ENCODE measurements at regions not wholly inside any gene's neighbourhood (a gene's known extent, or its start where the extent isn't known, plus 50 kb on each side); places are given as distances from the start of the nearest gene placed in this dataset.

DNA sequence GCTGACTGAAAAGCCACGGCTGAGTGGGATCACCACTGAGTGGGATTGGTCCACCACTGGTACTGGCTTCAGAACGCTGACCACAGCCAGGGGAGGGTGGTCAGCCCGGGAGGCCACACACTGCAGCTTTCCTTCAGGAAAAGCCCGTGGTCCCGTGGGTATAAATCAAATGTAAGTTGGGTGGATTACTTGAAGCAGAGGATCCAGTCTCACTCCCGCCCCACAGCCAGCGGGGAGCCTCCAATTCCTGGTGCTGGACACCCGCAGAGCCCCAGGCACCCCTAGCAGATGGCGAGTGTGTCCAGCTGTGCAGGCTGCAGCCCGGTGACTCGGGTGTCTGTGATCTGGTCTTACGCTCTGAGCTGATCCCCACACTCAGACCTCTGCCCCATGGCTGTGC lies 231.1 kb upstream of the ZNF32 start:
- H3K27me3 Mint-ChIP-seq: peaks cover 16% of the 10 kb centered on the region
- no peaks in the 10 kb centered on the region for H3K9me3 ChIP-seq (ENCODE audit: control insufficient read depth, low read length, poor library complexity, severe bottlenecking)
- H3K4me3 Mint-ChIP-seq: no peak overlapping the region
- ATAC-seq (no peak), DNase-seq (no peak)
- H3K36me3 Mint-ChIP-seq (ENCODE audit: low read depth): peaks cover 2% of the 10 kb centered on the region
- H3K27ac Mint-ChIP-seq: no peak overlapping the region
- H3K4me1 Mint-ChIP-seq: no peaks in the 10 kb centered on the region

DNA sequence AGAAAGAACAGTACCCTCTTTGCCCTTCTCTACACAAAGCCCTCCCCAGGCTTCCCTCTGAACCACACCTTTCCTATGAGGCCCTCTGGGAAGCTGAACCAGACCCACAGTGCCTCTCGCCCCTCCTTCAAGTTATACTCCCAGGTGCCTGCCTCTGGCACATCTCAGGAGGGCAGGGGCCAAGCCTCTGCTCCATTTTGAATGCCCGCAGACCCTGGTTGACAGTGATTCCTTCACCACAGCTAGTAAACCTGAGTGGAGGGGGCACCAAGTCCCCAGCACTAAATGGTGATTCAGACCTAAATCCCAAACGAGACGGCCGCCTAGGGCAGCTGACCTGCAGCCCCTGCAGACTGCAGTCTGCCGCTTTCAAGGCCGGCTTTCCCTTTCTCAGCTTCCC lies 230.5 kb upstream of the ZNF32 start:
- peaks cover 16% of the 10 kb centered on the region for H3K27me3 Mint-ChIP-seq
- no peak for ATAC-seq
- H3K27ac Mint-ChIP-seq: no peak overlapping the region
- no peaks in the 10 kb centered on the region for H3K9me3 ChIP-seq (ENCODE audit: control insufficient read depth, low read length, poor library complexity, severe bottlenecking)
- H3K36me3 Mint-ChIP-seq (ENCODE audit: low read depth): peaks cover 2% of the 10 kb centered on the region
- DNase-seq: no peak
- no peaks in the 10 kb centered on the region for H3K4me1 Mint-ChIP-seq
- H3K4me3 Mint-ChIP-seq: no peak overlapping the region

DNA sequence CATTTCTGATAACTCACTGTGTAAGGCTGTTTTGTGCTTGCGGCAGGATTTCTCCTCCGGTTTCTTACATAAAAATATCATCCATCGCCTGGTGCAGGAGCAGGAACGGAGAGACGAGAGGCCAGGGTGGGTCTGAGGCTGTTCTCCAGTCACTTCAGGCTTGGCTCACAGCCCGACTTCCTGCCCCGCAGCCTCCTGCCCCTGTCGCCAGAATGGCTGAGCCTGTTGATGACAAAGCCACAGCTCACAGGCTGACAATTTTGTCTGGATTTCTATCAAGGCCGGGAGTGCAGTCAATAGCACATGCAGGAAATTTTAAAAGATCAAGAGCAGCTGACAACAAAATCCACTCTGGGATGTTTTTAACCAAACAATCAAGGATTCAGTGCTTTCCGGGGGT lies 229.7 kb upstream of the ZNF32 start:
- Mint-ChIP-seq H3K27ac (no peak overlapping the region), H3K4me1 (no peaks in the 10 kb centered on the region), H3K4me3 (no peak overlapping the region), H3K27me3 (peaks cover 14% of the 10 kb centered on the region), H3K36me3 (ENCODE audit: low read depth) (peaks cover 2% of the 10 kb centered on the region)
- H3K9me3 ChIP-seq (ENCODE audit: control insufficient read depth, low read length, poor library complexity, severe bottlenecking): no peaks in the 10 kb centered on the region
- ATAC-seq (no peak), DNase-seq (no peak)

DNA sequence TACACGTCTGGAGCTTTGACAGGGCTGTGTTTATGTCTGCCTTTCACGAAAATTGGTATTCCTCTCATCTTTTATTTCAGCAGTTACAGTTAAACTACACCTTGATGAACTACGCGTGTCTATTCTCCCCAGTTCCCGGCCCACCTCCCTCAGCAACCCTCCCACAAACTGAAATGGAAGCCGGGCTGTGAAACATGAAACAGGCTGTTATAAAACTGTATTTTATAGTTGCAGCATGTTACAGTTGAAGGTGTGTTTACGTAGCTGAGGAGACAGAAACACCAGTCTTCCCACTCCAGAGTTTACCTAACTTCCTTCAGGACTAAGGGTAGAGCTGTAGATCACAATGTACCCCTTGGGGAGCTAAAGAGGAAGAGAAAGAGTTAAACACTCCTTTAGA lies 228.3 kb upstream of the ZNF32 start:
- DNase-seq (no peak), ATAC-seq (no peak)
- H3K36me3 Mint-ChIP-seq (ENCODE audit: low read depth): peaks cover 2% of the 10 kb centered on the region
- H3K27ac Mint-ChIP-seq: no peak overlapping the region
- H3K4me3 Mint-ChIP-seq: no peak overlapping the region
- peaks cover 8% of the 10 kb centered on the region for H3K27me3 Mint-ChIP-seq
- H3K4me1 Mint-ChIP-seq: peaks cover 2% of the 10 kb centered on the region
- H3K9me3 ChIP-seq (ENCODE audit: control insufficient read depth, low read length, poor library complexity, severe bottlenecking): no peaks in the 10 kb centered on the region

- Mint-ChIP-seq H3K27ac (no peak overlapping the region), H3K4me3 (no peak overlapping the region), H3K4me1 (peaks cover 2% of the 10 kb centered on the region), H3K27me3 (peaks cover 8% of the 10 kb centered on the region), H3K36me3 (ENCODE audit: low read depth) (peaks cover 2% of the 10 kb centered on the region)
- no peak for ATAC-seq
- no peak for DNase-seq
- no peaks in the 10 kb centered on the region for H3K9me3 ChIP-seq (ENCODE audit: control insufficient read depth, low read length, poor library complexity, severe bottlenecking)
Measured at GRCh38 chr10:43874984-43875383, 226.3 kb upstream of the ZNF32 start.

DNA sequence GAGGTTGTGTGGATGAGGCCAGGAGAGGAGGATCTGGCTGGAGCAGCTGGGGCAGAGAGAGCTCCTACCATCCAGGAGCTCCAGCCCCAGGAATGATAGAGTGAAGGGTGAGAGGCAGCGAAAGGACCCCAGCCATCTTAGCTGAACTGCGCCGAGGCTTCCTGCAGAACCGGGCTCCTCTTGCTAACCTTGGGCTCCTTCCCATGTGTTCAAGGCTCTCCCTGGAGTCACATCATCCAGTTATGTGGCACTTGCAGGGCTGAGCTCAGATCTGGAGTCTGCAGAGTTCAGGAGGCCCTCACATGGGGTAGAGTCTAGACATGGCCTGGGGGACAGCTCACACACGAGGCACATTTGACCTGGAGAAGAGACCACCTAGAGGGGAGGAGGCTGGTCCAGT lies 225.0 kb upstream of the ZNF32 start:
- H3K4me1 Mint-ChIP-seq: peaks cover 2% of the 10 kb centered on the region
- no peak for ATAC-seq
- DNase-seq: no peak
- peaks cover 8% of the 10 kb centered on the region for H3K27me3 Mint-ChIP-seq
- H3K36me3 Mint-ChIP-seq (ENCODE audit: low read depth): peaks cover 2% of the 10 kb centered on the region
- H3K9me3 ChIP-seq (ENCODE audit: control insufficient read depth, low read length, poor library complexity, severe bottlenecking): no peaks in the 10 kb centered on the region
- H3K27ac Mint-ChIP-seq: no peak overlapping the region
- H3K4me3 Mint-ChIP-seq: no peak overlapping the region

- Mint-ChIP-seq H3K4me1 (peaks cover 2% of the 10 kb centered on the region), H3K27me3 (no peaks in the 10 kb centered on the region), H3K27ac (peak overlapping the region; percentile 5), H3K4me3 (no peak overlapping the region), H3K36me3 (ENCODE audit: low read depth) (no peaks in the 10 kb centered on the region)
- H3K9me3 ChIP-seq (ENCODE audit: control insufficient read depth, low read length, poor library complexity, severe bottlenecking): no peaks in the 10 kb centered on the region
- no peak for DNase-seq
- ATAC-seq: no peak
Measured at GRCh38 chr10:43872644-43873043, 224.0 kb upstream of the ZNF32 start.

- no peaks in the 10 kb centered on the region for H3K9me3 ChIP-seq (ENCODE audit: control insufficient read depth, low read length, poor library complexity, severe bottlenecking)
- no peaks in the 10 kb centered on the region for H3K36me3 Mint-ChIP-seq (ENCODE audit: low read depth)
- no peak for DNase-seq
- no peak overlapping the region for H3K4me3 Mint-ChIP-seq
- no peak for ATAC-seq
- no peak overlapping the region for H3K27ac Mint-ChIP-seq
- peaks cover 2% of the 10 kb centered on the region for H3K4me1 Mint-ChIP-seq
- peaks cover under 1% of the 10 kb centered on the region for H3K27me3 Mint-ChIP-seq
Measured at GRCh38 chr10:43871545-43871944, 222.9 kb upstream of the ZNF32 start.

DNA sequence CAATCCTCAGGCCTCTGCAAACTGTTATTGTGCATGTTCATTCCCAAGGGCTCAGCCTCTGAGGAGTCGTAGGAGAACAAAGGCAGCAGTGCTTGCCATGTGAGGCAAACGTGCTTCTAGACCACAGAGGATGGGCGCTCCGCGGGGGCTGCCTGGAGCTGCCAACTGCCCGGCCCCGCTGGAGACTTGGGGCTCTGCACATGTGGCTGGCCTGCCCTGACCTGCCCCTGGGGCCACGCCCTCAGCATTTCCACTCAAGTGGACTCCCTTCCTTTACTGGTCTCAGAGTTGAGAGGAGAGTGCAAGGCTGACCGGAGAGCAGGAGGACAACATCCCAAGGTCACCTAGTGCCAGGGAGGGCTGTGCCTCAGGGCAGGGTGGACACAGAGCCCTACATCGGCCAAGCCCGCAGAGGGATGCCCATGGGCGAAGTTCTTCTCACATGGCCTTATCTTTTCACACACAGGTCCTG lies 222.3 kb upstream of the ZNF32 start:
- ATAC-seq (no peak), DNase-seq (no peak)
- H3K4me1 Mint-ChIP-seq: peaks cover 3% of the 10 kb centered on the region
- H3K36me3 Mint-ChIP-seq (ENCODE audit: low read depth): peaks cover 3% of the 10 kb centered on the region
- no peak overlapping the region for H3K4me3 Mint-ChIP-seq
- H3K27me3 Mint-ChIP-seq: peaks cover 5% of the 10 kb centered on the region
- no peaks in the 10 kb centered on the region for H3K9me3 ChIP-seq (ENCODE audit: control insufficient read depth, low read length, poor library complexity, severe bottlenecking)
- H3K27ac Mint-ChIP-seq: no peak overlapping the region

- peaks cover 5% of the 10 kb centered on the region for H3K4me1 Mint-ChIP-seq
- no peak overlapping the region for H3K27ac Mint-ChIP-seq
- no peak overlapping the region for H3K4me3 Mint-ChIP-seq
- peaks cover 4% of the 10 kb centered on the region for H3K36me3 Mint-ChIP-seq (ENCODE audit: low read depth)
- ATAC-seq (no peak), DNase-seq (no peak)
- H3K27me3 Mint-ChIP-seq: peaks cover 12% of the 10 kb centered on the region
- no peaks in the 10 kb centered on the region for H3K9me3 ChIP-seq (ENCODE audit: control insufficient read depth, low read length, poor library complexity, severe bottlenecking)
Measured at GRCh38 chr10:43869669-43870322, 221.1 kb upstream of the ZNF32 start.

GRCh38 chr10:43868952-43869351 lies 220.3 kb upstream of the ZNF32 start:
- Mint-ChIP-seq H3K4me3 (no peak overlapping the region), H3K4me1 (peaks cover 5% of the 10 kb centered on the region), H3K36me3 (ENCODE audit: low read depth) (peaks cover 4% of the 10 kb centered on the region), H3K27ac (no peak overlapping the region), H3K27me3 (peaks cover 12% of the 10 kb centered on the region)
- no peak for ATAC-seq
- H3K9me3 ChIP-seq (ENCODE audit: control insufficient read depth, low read length, poor library complexity, severe bottlenecking): no peaks in the 10 kb centered on the region
- no peak for DNase-seq

DNA sequence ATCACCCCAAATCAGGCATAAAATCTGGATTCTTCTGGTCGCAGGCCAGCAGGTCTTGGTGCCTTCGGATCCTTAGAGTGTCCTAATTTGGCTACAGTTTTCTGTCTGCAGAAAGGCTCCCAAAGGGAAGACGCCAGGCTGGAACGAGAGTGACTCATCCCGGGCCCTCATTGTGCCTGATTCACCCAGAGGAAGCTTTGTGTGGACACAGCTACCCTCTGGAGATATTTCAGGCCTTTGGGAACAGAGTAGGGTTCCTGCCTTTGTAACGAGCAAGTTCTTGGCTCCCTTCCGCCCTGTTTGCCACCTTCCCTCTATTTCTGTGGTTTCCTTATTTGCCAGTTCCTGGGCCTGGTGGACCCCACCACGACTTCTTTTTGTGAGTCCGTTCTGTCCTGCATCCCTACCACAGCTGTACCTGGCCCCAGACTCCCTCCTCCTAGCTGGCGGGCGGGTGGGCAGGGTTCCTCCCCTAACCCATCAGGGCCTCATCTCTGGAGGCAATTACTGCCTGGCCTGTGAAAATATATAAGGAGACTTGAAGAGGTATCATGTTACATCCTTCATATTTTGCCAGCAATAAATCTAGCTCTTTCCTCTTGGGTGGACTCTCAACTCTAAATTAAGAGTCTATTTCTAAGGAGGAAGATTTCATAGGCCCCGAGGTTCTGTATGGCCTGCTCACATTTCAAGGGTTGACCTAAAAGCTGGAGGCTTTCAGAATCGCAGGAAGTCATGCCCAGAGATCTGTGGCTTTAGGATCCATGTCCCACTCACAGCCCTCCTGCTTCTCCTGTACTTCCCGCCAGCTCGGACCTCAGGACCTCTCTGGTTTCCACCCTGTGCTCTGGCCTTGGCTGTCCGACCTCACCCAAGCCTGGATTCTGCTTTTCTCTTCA lies 219.2 kb upstream of the ZNF32 start:
- H3K27ac Mint-ChIP-seq: no peak overlapping the region
- no peak overlapping the region for H3K4me3 Mint-ChIP-seq
- H3K9me3 ChIP-seq (ENCODE audit: control insufficient read depth, low read length, poor library complexity, severe bottlenecking): no peaks in the 10 kb centered on the region
- DNase-seq: no peak
- H3K4me1 Mint-ChIP-seq: peaks cover 5% of the 10 kb centered on the region
- peaks cover 4% of the 10 kb centered on the region for H3K36me3 Mint-ChIP-seq (ENCODE audit: low read depth)
- ATAC-seq: no peak
- peaks cover 12% of the 10 kb centered on the region for H3K27me3 Mint-ChIP-seq

DNA sequence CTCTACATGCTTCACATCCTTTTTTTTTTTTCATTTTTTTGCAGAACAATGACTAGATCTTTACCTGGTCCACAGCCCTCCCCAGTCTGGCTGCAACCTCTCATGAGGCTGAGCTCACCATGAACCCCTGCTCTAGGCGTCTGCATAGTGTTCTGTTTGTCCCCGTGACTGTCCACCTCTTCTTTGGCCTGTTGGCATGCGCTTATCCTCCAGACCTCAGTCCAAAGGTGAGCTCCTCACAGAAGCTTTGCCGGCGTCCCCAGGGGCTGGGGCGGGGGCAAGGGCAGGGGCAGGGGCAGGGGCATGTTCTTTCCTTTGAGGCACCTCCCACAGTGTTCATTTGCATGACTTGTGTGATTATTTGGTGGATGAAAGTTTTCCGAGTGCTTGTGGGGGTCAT lies 218.4 kb upstream of the ZNF32 start:
- Mint-ChIP-seq H3K4me3 (no peak overlapping the region), H3K27ac (no peak overlapping the region), H3K27me3 (peaks cover 12% of the 10 kb centered on the region), H3K4me1 (peaks cover 3% of the 10 kb centered on the region), H3K36me3 (ENCODE audit: low read depth) (peaks cover 4% of the 10 kb centered on the region)
- H3K9me3 ChIP-seq (ENCODE audit: control insufficient read depth, low read length, poor library complexity, severe bottlenecking): no peaks in the 10 kb centered on the region
- DNase-seq (no peak), ATAC-seq (no peak)

- no peak for DNase-seq
- H3K36me3 Mint-ChIP-seq (ENCODE audit: low read depth): peaks cover 4% of the 10 kb centered on the region
- ATAC-seq: no peak
- H3K27ac Mint-ChIP-seq: no peak overlapping the region
- no peaks in the 10 kb centered on the region for H3K9me3 ChIP-seq (ENCODE audit: control insufficient read depth, low read length, poor library complexity, severe bottlenecking)
- peaks cover 12% of the 10 kb centered on the region for H3K27me3 Mint-ChIP-seq
- H3K4me3 Mint-ChIP-seq: no peak overlapping the region
- H3K4me1 Mint-ChIP-seq: peaks cover 7% of the 10 kb centered on the region
Measured at GRCh38 chr10:43866712-43867111, 218.0 kb upstream of the ZNF32 start.

All from T-helper 17 cell (primary cell).